ENCODE measurements at regions not wholly inside any gene's neighbourhood (a gene's known extent, or its start where the extent isn't known, plus 50 kb on each side); places are given as distances from the start of the nearest gene placed in this dataset.

- no peak for TF ChIP-seq CTCF (IDR thresholded peaks at IDR 0.05; ENCODE audit: unreplicated experiment)
- H3K36me3 Mint-ChIP-seq (ENCODE audit: insufficient read depth, unreplicated experiment): no peaks in the 10 kb centered on the region
- H3K4me1 Mint-ChIP-seq (ENCODE audit: insufficient read depth, unreplicated experiment): peaks cover 14% of the 10 kb centered on the region
- no peak overlapping the region for H3K27ac Mint-ChIP-seq (ENCODE audit: low read depth, unreplicated experiment)
- intact Hi-C loops (cut with micrococcal nuclease): no loop called here
- H3K9me3 Mint-ChIP-seq (ENCODE audit: unreplicated experiment): no peaks in the 10 kb centered on the region
- ChIA-PET CTCF (interaction anchor here (1.0 kb wide), 1 partner anchor 25 kb away, joined by 6 read pairs; no protein-coding TSS in a partner anchor), POLR2A (no interaction called here)
- no peak for DNase-seq (ENCODE audit: unreplicated experiment)
- no peak overlapping the region for H3K4me3 Mint-ChIP-seq (ENCODE audit: unreplicated experiment)
- H3K27me3 Mint-ChIP-seq (ENCODE audit: insufficient read depth, unreplicated experiment): no peaks in the 10 kb centered on the region
- no TSS peak for BruUV-seq (replicated peaks)
Measured at GRCh38 chr3:18872466-18872865, 275.8 kb upstream of the KCNH8 start.

- no TSS peak for BruUV-seq (replicated peaks)
- POLR2A ChIA-PET: interaction anchor here (0.8 kb wide), 1 partner anchor 15 kb away, joined by 3 read pairs; no protein-coding TSS in a partner anchor
Measured at GRCh38 chr3:18870642-18871041, 277.7 kb upstream of the KCNH8 start.

GRCh38 chr3:18870074-18870640, 278.2 kb upstream of the KCNH8 start:
- Mint-ChIP-seq H3K4me1 (ENCODE audit: insufficient read depth, unreplicated experiment) (peaks cover 14% of the 10 kb centered on the region), H3K27me3 (ENCODE audit: insufficient read depth, unreplicated experiment) (no peaks in the 10 kb centered on the region), H3K27ac (ENCODE audit: low read depth, unreplicated experiment) (peak overlapping the region; percentile 17), H3K36me3 (ENCODE audit: insufficient read depth, unreplicated experiment) (no peaks in the 10 kb centered on the region), H3K4me3 (ENCODE audit: unreplicated experiment) (no peak overlapping the region), H3K9me3 (ENCODE audit: unreplicated experiment) (no peaks in the 10 kb centered on the region)
- no peak for TF ChIP-seq CTCF (IDR thresholded peaks at IDR 0.05; ENCODE audit: unreplicated experiment)
- peak; percentile 49 for DNase-seq (ENCODE audit: unreplicated experiment)
- BruUV-seq (replicated peaks): no TSS peak
- intact Hi-C loops (cut with micrococcal nuclease): no loop called here
- ChIA-PET POLR2A (interaction anchor here (0.8 kb wide), 1 partner anchor 14 kb away, joined by 3 read pairs; no protein-coding TSS in a partner anchor), CTCF (interaction anchor here (1.5 kb wide), 1 partner anchor 118 kb away, joined by 3 read pairs; no protein-coding TSS in a partner anchor)

More at GRCh38 chr3:18870642-18871041, 277.7 kb upstream of the KCNH8 start:
- no peak for DNase-seq (ENCODE audit: unreplicated experiment)
- intact Hi-C loops (cut with micrococcal nuclease): no loop called here
- no peak for TF ChIP-seq CTCF (IDR thresholded peaks at IDR 0.05; ENCODE audit: unreplicated experiment)
- Mint-ChIP-seq H3K27ac (ENCODE audit: low read depth, unreplicated experiment) (peak overlapping the region; percentile 17), H3K27me3 (ENCODE audit: insufficient read depth, unreplicated experiment) (no peaks in the 10 kb centered on the region), H3K4me1 (ENCODE audit: insufficient read depth, unreplicated experiment) (peaks cover 14% of the 10 kb centered on the region), H3K4me3 (ENCODE audit: unreplicated experiment) (no peak overlapping the region), H3K9me3 (ENCODE audit: unreplicated experiment) (no peaks in the 10 kb centered on the region), H3K36me3 (ENCODE audit: insufficient read depth, unreplicated experiment) (no peaks in the 10 kb centered on the region)
- CTCF ChIA-PET: no interaction called here

GRCh38 chr3:18868911-18869689, 279.2 kb upstream of the KCNH8 start:
- peak; percentile 48 for DNase-seq (ENCODE audit: unreplicated experiment)
- Mint-ChIP-seq H3K27me3 (ENCODE audit: insufficient read depth, unreplicated experiment) (no peaks in the 10 kb centered on the region), H3K4me1 (ENCODE audit: insufficient read depth, unreplicated experiment) (peaks cover 19% of the 10 kb centered on the region), H3K36me3 (ENCODE audit: insufficient read depth, unreplicated experiment) (no peaks in the 10 kb centered on the region), H3K4me3 (ENCODE audit: unreplicated experiment) (no peak overlapping the region), H3K27ac (ENCODE audit: low read depth, unreplicated experiment) (peak overlapping the region; percentile 17), H3K9me3 (ENCODE audit: unreplicated experiment) (no peaks in the 10 kb centered on the region)
- intact Hi-C loops (cut with micrococcal nuclease): no loop called here
- ChIA-PET CTCF (interaction anchor here (0.6 to 1.5 kb wide), 4 partner anchors 17 to 436 kb away, joined by 3 to 4 read pairs (median 4); no protein-coding TSS in a partner anchor), POLR2A (interaction anchor here (0.7 to 1.1 kb wide), 2 partner anchors 105 to 119 kb away, joined by 3 read pairs; no protein-coding TSS in a partner anchor)
- TF ChIP-seq CTCF (IDR thresholded peaks at IDR 0.05; ENCODE audit: unreplicated experiment): no peak
- no TSS peak for BruUV-seq (replicated peaks)
